ENCODE measurements at regions not wholly inside any gene's neighbourhood (a gene's known extent, or its start where the extent isn't known, plus 50 kb on each side); places are given as distances from the start of the nearest gene placed in this dataset.
A peak's percentile ranks its signal among the peaks of the same experiment; 100 is the strongest.
"Not testable (repeated sequence)": the region's sequence is repeated elsewhere in the genome, so short reads cannot be mapped to it uniquely, and the experiment has no call there.

DNA sequence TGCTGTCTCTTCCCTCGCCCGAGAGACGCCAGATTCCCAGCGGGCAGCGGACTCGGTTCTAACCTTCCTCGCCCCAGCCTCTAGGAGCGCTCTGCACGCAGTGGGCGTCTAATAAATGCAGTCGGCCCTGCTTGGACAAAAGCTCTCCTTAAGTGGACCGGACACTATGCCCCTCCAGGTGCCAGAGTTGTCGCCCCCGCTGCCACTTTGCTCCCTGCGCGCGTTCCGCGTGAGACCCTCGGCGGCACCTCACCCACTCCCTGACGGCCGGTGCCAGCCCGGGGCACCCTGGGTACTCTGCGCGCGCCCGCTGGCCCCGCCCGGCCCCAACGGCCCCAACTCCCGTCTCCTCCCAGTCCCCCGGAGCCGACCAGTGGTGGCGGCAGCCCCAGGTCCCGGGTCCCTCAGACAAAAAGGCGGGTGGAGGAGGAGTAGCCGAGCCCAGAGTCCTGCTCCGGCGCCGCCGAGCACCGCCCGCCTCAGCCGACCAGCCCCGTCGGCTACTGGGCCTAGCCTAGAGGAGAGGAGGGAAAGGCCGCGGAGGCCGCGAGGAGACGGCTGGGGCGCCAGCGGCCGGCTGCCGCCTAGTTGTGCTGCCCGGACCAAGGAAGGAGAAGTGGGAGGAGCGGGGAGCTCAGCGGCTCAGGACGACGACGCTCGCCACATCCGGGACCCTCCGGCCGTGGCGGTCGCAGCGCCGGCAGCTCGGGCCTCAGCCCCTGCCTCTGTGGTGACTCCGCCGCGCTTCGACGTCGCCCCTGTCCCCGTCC lies 123.0 kb downstream of the GOSR1 start:
- WGBS (ENCODE audit: insufficient coverage, low coverage, low lambda C conversion rate, missing lambda C conversion rate), result 0% methylated on average over 15 of the region's 78 CpGs
- peak; percentile 88 to 91 (median 88) for DNase-seq
- Histone ChIP-seq H3K27me3 (no peaks in the 10 kb centered on the region), H3K27ac (peak overlapping the region; percentile 86 to 92 (median 89)), H3K9me3 (no peaks in the 10 kb centered on the region), H3K4me3 (peak overlapping the region; percentile 72 to 90 (median 78)), H3K4me1 (peaks cover 0 to 5% (median 0%) of the 10 kb centered on the region in 4 donors), H3K36me3 (no peaks in the 10 kb centered on the region)
- ATAC-seq, result peak; percentile 96 to 98 (median 98)
- TF ChIP-seq POLR2A (IDR thresholded peaks at IDR 0.05), result peak; percentile 87
- peak; percentile 52 to 63 (median 54) for TF ChIP-seq CTCF (IDR thresholded peaks at IDR 0.05)
- intact Hi-C loops (cut with DNase I), result no loop called here

DNA sequence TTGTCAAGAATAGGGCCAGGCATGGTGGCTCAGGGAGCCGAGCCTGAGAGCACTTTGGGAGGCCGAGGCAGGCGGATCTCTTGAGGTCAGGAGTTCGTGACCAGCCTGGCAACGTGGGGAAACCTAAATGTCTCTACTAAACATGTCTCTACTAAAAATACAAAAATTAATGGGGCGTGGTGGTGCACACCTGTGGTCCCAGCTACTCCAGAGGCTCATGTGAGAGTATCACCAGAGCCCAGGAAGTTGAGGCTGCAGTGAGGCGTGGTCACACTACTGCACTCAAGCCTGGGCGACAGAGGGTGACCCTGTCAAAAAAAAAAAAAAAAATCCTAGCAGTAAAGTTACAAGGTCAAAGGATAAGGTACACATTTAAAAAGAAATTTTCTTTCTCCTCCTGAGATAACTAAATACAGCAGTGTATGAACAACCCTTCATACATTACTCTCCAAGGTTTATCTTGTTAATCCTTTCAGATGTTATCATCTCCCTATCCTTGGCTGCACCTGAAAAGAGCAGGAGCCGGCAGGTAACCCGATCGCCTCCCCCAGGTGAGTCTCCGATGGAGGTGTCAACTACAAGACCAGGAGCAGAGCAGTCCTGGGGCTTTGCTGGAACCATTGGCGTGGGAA lies 122.3 kb downstream of the GOSR1 start:
- ATAC-seq, result no peak
- peak overlapping the region; percentile 72 to 90 (median 78) for H3K4me3 ChIP-seq
- intact Hi-C loops (cut with DNase I), result no loop called here
- H3K36me3 ChIP-seq, result no peaks in the 10 kb centered on the region
- DNase-seq, result no peak
- H3K4me1 ChIP-seq, result peaks cover 0 to 5% (median 0%) of the 10 kb centered on the region in 4 donors
- no peaks in the 10 kb centered on the region for H3K9me3 ChIP-seq
- peak overlapping the region; percentile 86 to 92 (median 89) for H3K27ac ChIP-seq
- TF ChIP-seq CTCF (IDR thresholded peaks at IDR 0.05), result no peak
- no peaks in the 10 kb centered on the region for H3K27me3 ChIP-seq
- 41% methylated on average over 12 of the region's 13 CpGs for WGBS (ENCODE audit: insufficient coverage, low coverage, low lambda C conversion rate, missing lambda C conversion rate)

- ATAC-seq, result no peak
- Histone ChIP-seq H3K4me1 (peaks cover 0 to 5% (median 0%) of the 10 kb centered on the region in 4 donors), H3K9me3 (no peaks in the 10 kb centered on the region), H3K27ac (no peak overlapping the region), H3K4me3 (no peak overlapping the region), H3K36me3 (no peaks in the 10 kb centered on the region), H3K27me3 (no peaks in the 10 kb centered on the region)
- 71% methylated on average over 4 of the region's 4 CpGs for WGBS (ENCODE audit: insufficient coverage, low coverage, low lambda C conversion rate, missing lambda C conversion rate)
- DNase-seq, result no peak
- TF ChIP-seq POLR2A (IDR thresholded peaks at IDR 0.05), result no peak
- no peak for TF ChIP-seq CTCF (IDR thresholded peaks at IDR 0.05)
- intact Hi-C loops (cut with DNase I), result no loop called here
These were observed 120.6 kb downstream of the GOSR1 start for GRCh38 chr17:30597776-30598288.

DNA sequence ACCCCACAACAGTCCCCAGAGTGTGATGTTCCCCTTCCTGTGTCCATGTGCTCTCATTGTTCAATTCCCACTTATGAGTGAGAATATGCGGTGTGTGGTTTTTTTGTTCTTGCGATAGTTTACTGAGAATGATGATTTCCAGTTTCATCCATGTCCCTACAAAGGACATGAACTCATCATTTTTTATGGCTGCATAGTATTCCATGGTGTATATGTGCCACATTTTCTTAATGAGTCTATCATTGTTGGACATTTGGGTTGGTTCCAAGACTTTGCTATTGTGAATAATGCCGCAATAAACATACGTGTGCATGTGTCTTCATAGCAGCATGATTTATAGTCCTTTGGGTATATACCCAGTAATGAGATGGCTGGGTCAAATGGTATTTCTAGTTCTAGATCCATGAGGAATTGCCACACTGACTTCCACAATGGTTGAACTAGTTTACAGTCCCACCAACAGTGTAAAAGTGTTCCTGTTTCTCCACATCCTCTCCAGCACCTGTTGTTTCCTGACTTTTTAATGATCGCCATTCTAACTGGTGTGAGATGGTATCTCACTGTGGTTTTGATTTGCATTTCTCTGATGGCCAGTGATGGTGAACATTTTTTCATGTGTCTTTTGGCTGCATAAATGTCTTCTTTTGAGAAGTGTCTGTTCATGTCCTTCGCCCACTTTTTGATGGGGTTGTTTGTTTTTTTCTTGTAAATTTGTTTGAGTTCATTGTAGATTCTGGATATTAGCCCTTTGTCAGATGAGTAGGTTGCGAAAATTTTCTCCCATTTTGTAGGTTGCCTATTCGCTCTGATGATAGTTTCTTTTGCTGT lies 120.0 kb downstream of the GOSR1 start:
- DNase-seq; H3K27me3 ChIP-seq; H3K27ac ChIP-seq; H3K36me3 ChIP-seq; H3K4me3 ChIP-seq; intact Hi-C loops (cut with DNase I); ATAC-seq; H3K9me3 ChIP-seq; H3K4me1 ChIP-seq: not testable (repeated sequence)
- WGBS (ENCODE audit: insufficient coverage, low coverage, low lambda C conversion rate, missing lambda C conversion rate), result 93% methylated on average over 4 of the region's 8 CpGs

DNA sequence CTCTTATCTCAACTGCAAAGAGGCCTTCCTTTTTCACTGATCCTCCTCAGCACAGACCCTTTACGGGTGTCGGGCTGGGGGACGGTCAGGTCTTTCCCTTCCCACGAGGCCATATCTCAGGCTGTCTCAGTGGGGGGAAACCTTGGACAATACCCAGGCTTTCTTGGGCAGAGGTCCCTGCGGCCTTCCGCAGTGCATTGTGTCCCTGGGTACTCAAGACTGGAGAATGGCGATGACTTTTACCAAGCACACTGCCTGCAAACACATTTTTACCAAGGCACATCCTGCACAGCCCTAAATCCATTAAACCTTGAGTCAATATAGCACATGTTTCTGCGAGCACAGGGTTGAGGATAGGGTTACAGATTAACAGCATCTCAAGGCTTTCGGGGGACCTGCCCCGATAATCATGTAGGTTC lies 117.8 kb downstream of the GOSR1 start:
- H3K27me3 ChIP-seq; H3K27ac ChIP-seq; H3K9me3 ChIP-seq; H3K4me1 ChIP-seq; H3K4me3 ChIP-seq; DNase-seq; H3K36me3 ChIP-seq; ATAC-seq; intact Hi-C loops (cut with DNase I): not testable (repeated sequence)
- 81% methylated on average over 8 of the region's 10 CpGs for WGBS (ENCODE audit: insufficient coverage, low coverage, low lambda C conversion rate, missing lambda C conversion rate)
